Activated T-cell treated with anti-CD3 and anti-CD28 coated beads, Interleukin-2, amount 50 U/mL, for 24 hours (primary cell): ENCODE measurements at regions not wholly inside any gene's neighbourhood (a gene's known extent, or its start where the extent isn't known, plus 50 kb on each side); places are given as distances from the start of the nearest gene placed in this dataset.
"Not testable (repeated sequence)": the region's sequence is repeated elsewhere in the genome, so short reads cannot be mapped to it uniquely, and the experiment has no call there.

Source experiments
- DNase-seq: peaks from one replicate; pipeline ENCODE4 v3.0.0-alpha.2; 2020
- H3K27ac Mint-ChIP-seq: 2 replicates; pipeline ENCODE4 v1.8.0; 2020; ENCODE audit warnings: mild to moderate bottlenecking, mixed read lengths
- H3K27me3 Mint-ChIP-seq: 2 replicates; pipeline ENCODE4 v1.8.0; 2020; ENCODE audit warnings: mixed read lengths
- H3K36me3 Mint-ChIP-seq: 2 replicates; pipeline ENCODE4 v1.8.0; 2020; ENCODE audit warnings: low read depth, mixed read lengths
- H3K4me1 Mint-ChIP-seq: 2 replicates; pipeline ENCODE4 v1.8.0; 2020; ENCODE audit warnings: low read depth, mixed read lengths
- H3K4me3 Mint-ChIP-seq: 2 replicates; pipeline ENCODE4 v1.8.0; 2020; ENCODE audit warnings: mild to moderate bottlenecking, moderate library complexity, mixed read lengths
- H3K9me3 Mint-ChIP-seq: 2 replicates; pipeline ENCODE4 v1.8.0; 2020; ENCODE audit warnings: mixed read lengths

DNA sequence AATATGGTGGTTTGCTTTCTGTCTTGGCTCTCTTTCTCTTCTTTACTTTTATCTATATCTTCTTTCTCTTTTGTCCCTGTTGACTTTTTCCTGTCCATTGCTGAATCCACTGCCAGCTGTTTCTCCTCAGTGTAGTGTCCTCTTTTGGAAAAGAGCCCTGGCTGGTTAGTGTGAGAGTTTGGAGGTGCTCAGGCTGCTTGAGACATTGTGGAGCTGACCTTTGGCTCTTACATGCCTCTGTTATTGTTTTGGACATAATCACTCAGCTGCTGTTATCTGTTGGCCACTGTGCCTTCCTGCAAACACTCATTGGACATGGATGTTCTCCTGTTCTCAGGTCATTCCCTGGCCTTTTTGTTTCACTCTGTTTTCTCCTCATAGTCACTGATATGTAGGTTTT lies 295.4 kb upstream of the RIOK2 start:
- Mint-ChIP-seq H3K9me3 (no peaks in the 10 kb centered on the region), H3K27ac (no peak overlapping the region), H3K27me3 (no peaks in the 10 kb centered on the region), H3K4me3 (no peak overlapping the region), H3K36me3 (no peaks in the 10 kb centered on the region), H3K4me1 (no peaks in the 10 kb centered on the region)
- DNase-seq: no peak

DNA sequence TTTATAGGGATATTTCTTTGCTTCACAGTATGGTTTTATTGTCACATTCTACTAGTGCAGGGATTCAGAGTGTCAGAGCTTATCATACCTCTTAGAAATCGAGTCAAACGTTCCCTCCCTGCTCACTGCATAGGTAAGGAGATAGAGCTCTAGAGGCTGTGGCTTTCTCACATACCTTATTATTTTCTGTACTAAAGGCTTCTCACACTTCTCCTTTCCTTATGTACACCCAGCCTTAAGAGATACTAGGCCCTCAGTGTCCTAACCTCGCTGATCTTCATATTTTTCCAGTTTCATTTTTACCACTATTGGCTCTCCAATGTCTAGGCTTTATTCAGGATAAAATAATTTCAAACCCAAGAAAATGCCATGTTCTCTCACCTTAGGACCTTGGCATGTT lies 297.3 kb upstream of the RIOK2 start:
- no peak for DNase-seq
- Mint-ChIP-seq H3K4me1 (no peaks in the 10 kb centered on the region), H3K36me3 (no peaks in the 10 kb centered on the region), H3K9me3 (no peaks in the 10 kb centered on the region), H3K27ac (no peak overlapping the region), H3K27me3 (no peaks in the 10 kb centered on the region), H3K4me3 (no peak overlapping the region)

DNA sequence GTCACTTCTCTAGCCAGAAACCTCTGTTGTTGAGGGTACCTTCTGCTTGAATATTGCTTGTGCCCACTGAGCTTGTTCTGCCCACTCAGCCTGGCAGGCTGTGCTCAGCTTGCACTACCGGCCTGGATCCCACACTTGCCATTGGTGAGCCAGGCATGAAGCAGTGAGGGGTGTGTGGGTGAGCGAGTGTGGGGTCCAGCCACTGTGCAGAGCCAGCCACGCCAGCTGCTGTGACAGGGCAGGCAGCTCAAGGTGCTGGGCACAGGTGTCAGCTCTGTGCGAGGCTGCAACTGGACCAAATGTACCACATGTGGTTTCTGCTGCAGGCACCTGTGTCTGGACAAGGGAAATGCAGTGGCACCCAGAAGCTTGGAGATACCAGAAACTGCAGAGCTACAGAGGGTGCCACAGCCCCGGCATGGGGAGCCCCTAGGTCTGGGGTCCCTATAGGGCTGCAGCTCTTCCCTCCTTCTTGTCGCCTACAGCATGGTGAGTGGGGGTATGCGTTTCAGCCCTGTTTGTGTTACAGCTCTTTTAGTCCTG lies 305.1 kb upstream of the RIOK2 start:
- Mint-ChIP-seq H3K4me3 (no peak overlapping the region), H3K4me1 (no peaks in the 10 kb centered on the region), H3K27ac (no peak overlapping the region)

DNA sequence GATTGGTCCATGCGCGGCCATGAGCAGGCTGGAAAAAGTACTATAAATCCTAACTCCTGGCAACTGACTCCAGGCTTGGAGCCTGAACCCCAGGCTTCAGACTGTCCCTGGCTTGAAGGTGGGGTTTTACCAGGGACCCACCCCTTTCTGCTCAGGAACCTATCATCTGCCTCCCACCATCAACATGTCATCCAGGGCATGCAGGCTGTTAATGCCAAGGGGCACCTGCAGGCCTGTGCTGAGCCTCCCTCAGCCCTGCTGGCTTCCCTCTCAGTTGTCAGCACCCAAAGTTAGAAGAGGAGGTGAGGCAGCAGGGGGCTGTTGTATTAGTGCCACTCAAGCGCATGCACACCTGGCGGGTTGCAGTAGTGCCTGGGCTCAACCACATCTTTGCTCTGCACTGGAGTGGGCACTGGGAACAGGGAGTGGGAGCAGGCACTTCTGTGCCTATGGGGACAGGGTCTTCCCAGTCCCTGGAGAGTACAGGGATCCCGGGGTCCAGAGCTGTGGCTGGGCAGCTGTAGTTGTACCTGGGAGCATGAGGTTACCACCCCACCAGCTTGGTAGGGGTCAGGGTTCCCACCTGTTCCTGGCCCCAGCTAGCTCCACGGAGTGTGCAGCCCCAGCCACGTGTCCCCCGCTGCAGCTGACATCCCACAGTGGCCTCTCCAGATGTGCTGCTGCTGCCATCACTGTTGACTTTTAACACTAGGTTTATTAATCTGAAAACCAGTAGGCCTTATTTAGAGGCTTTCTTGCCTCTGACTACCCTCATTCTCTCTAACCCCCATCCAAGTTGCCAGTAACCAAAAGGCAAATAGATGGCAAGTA lies 306.2 kb upstream of the RIOK2 start:
- no peak for DNase-seq
- no peak overlapping the region for H3K27ac Mint-ChIP-seq
- H3K4me1 Mint-ChIP-seq: no peaks in the 10 kb centered on the region
- H3K27me3 Mint-ChIP-seq: peaks cover 2% of the 10 kb centered on the region
- no peaks in the 10 kb centered on the region for H3K9me3 Mint-ChIP-seq
- no peak overlapping the region for H3K4me3 Mint-ChIP-seq
- no peaks in the 10 kb centered on the region for H3K36me3 Mint-ChIP-seq

More for the DNA sequence above, 305.1 kb upstream of the RIOK2 start:
- Mint-ChIP-seq H3K27me3 (peaks cover 2% of the 10 kb centered on the region), H3K36me3 (no peaks in the 10 kb centered on the region), H3K9me3 (no peaks in the 10 kb centered on the region)
- DNase-seq: no peak

DNA sequence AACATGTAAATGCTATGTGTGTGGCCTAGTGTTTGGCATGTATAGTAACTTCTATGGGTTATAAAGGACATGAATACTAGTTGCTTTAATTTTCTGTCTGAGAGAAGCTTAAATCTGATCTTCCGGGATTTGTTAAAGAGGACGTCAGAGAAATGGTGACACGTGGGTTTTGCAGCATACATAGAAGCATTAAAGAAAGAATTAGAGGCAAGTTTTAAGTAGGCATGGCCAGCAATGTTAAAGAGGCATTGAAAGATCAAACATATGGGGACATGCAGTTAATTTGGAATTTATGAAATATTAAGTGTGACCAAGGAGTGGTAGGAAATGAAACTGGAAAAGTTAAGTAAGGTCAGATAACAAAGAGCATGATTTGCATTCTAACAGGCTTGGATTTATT lies 311.4 kb upstream of the RIOK2 start:
- Mint-ChIP-seq H3K36me3 (no peaks in the 10 kb centered on the region), H3K27ac (no peak overlapping the region), H3K4me3 (no peak overlapping the region), H3K9me3 (no peaks in the 10 kb centered on the region), H3K27me3 (no peaks in the 10 kb centered on the region), H3K4me1 (no peaks in the 10 kb centered on the region)
- DNase-seq: no peak

DNA sequence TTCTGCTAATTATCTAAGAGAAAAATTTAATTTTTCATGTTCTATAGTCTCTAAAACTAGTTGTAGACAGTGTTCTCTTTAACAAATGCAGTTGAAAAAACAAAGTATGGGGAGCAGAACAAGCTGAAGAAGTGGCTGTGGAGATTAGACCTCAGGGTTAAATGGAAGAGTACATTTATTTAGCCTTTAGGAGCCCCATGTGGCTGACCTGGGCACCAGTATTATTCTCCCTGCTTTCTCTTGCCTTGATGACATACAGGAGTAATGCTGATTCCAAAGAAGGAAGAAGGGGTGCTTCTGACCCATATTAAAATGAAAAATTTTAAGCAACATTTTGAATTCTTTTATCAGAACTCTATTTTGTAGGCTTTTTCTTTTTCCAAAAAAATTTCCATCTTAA lies 312.3 kb upstream of the RIOK2 start:
- DNase-seq: no peak
- no peak overlapping the region for H3K4me3 Mint-ChIP-seq
- H3K27ac Mint-ChIP-seq: no peak overlapping the region
- no peaks in the 10 kb centered on the region for H3K36me3 Mint-ChIP-seq
- H3K4me1 Mint-ChIP-seq: no peaks in the 10 kb centered on the region
- H3K27me3 Mint-ChIP-seq: no peaks in the 10 kb centered on the region
- no peaks in the 10 kb centered on the region for H3K9me3 Mint-ChIP-seq

DNA sequence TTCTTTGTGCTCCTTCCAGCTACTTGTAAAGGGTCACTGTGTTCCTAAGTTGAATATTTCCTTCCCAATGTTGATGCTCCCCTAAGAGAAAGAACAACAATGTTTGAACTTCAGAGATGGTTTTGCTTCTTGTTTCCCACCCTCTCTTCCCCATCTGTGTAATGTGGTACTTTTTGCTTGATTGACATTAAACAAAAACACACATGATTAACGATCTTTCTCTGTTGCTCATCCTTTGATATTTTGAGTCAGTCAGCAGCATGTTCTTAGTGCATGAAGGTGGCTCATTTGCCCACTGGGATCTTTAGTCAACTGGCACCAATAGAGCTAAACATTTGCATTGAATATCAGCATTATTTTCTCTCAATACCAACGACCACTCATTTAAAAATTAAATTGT lies 313.0 kb upstream of the RIOK2 start:
- no peak overlapping the region for H3K4me3 Mint-ChIP-seq
- H3K4me1 Mint-ChIP-seq: no peaks in the 10 kb centered on the region
- DNase-seq: no peak
- no peaks in the 10 kb centered on the region for H3K9me3 Mint-ChIP-seq
- no peaks in the 10 kb centered on the region for H3K36me3 Mint-ChIP-seq
- no peaks in the 10 kb centered on the region for H3K27me3 Mint-ChIP-seq
- H3K27ac Mint-ChIP-seq: no peak overlapping the region

DNA sequence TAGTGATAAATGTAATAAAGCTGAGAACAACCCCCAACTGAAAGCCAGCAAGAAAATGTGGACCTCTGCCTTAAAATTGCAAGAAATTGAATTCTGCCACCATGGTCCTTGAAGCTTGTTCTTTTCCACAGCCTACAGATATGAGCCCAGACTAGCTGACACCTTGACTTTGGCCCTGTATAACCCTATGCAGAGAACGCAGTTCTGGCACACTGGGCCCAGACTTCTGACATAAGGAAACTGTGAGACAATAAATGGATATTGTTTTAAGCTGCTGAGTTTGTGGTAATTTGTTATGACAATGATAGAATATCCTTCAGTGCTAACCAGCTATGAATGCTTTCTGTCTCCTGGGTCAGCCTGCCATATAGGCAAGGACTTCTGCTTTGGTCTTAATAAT lies 315.6 kb upstream of the RIOK2 start:
- no peaks in the 10 kb centered on the region for H3K9me3 Mint-ChIP-seq
- no peaks in the 10 kb centered on the region for H3K36me3 Mint-ChIP-seq
- H3K27ac Mint-ChIP-seq: no peak overlapping the region
- no peak for DNase-seq
- H3K4me1 Mint-ChIP-seq: no peaks in the 10 kb centered on the region
- H3K4me3 Mint-ChIP-seq: no peak overlapping the region
- no peaks in the 10 kb centered on the region for H3K27me3 Mint-ChIP-seq

DNA sequence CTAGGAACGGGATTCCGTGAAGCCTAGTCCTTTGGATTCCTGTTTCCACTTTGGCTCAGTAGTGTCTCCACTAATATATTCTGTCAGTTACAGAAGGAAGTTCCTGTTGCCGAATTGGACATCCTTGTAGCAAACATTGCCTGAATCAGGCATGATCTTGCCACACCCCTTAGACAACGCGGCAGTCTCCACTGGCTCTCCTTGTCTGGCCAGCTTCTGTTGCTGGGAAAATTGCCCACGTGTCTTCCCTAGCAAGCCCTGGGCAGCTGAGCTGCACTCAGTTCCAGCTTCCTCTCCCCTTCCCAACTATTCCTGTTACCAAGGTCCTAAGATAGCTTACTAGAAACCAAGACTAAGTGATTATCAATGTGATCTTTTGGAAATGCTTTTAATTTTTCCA lies 316.6 kb upstream of the RIOK2 start:
- no peak overlapping the region for H3K4me3 Mint-ChIP-seq
- DNase-seq: no peak
- H3K4me1 Mint-ChIP-seq: no peaks in the 10 kb centered on the region
- H3K27me3 Mint-ChIP-seq: no peaks in the 10 kb centered on the region
- no peaks in the 10 kb centered on the region for H3K36me3 Mint-ChIP-seq
- no peaks in the 10 kb centered on the region for H3K9me3 Mint-ChIP-seq
- no peak overlapping the region for H3K27ac Mint-ChIP-seq

DNA sequence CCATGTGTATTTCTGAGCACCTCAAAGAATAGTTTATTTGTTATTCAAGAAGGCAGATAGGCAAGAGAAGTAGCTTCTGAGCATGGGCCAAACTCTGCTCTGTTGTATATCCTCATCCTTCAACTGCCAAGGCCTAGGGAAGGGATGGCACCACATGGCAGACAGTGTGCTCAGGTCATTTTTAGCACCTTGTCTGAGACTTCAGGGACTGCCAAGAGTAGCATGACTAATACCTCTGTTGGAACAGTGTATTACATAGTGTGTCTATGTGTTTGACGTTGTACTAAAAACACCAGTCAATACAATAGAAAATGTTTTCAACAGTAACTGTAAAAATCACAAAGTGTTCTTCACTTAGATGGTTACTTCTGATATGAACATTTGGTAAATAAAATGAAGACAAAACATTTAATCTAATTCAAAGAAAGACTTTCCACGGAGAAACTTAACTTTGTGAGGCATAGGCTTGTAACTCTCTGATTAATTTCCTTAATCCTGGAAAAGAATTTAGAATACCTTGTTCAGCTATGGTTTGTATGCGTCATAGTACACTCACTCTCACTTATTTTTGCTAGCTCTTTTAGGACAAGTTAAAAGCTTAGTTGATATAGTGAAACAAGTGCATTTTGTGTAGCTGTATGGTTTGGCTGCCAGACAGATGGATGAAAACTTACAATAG lies 318.4 kb upstream of the RIOK2 start:
- Mint-ChIP-seq H3K4me3 (no peak overlapping the region), H3K4me1 (no peaks in the 10 kb centered on the region)

DNA sequence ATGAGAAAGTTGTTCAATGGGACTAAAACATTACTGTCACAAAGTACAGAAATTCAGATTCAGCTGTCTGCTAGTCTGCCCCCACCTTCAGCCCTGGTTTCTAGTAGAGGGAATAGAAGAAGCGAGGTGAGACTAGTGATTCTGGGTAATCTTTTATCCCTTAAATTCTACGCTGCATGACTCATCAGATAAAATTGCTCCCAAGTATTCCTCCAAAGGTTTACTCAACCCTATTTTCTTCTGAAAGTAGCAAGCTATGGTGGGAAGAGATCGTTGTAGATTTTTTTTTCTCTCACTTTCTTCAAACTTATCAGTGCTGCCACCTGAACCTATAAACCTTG lies 318.9 kb upstream of the RIOK2 start:
- no peak for DNase-seq
- Mint-ChIP-seq H3K36me3 (no peaks in the 10 kb centered on the region), H3K9me3 (no peaks in the 10 kb centered on the region), H3K27me3 (no peaks in the 10 kb centered on the region), H3K27ac (no peak overlapping the region), H3K4me3 (no peak overlapping the region), H3K4me1 (no peaks in the 10 kb centered on the region)

More for the DNA sequence above, 318.4 kb upstream of the RIOK2 start:
- H3K36me3 Mint-ChIP-seq: no peaks in the 10 kb centered on the region
- no peak for DNase-seq
- no peaks in the 10 kb centered on the region for H3K9me3 Mint-ChIP-seq
- no peaks in the 10 kb centered on the region for H3K27me3 Mint-ChIP-seq
- H3K27ac Mint-ChIP-seq: no peak overlapping the region

DNA sequence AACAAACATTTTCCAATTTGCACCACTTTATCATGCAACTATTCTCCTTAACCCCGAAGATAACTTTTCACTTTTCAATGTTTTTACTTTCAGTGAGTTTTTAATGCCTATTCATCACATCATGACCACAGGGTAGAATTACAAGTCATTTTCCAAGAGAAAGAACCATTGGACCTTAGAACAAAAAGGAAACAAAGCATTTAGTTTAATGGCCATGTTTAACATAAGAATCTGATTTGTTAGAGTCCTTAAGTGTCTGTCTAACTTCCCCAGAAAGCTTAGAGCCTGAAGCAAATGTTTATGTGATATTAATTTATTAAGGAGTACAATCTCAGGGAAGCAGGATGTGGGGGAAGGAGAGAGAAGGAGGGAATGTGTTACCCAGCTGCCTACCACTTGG lies 325.8 kb upstream of the RIOK2 start:
- H3K36me3 Mint-ChIP-seq: no peaks in the 10 kb centered on the region
- H3K27ac Mint-ChIP-seq: no peak overlapping the region
- H3K9me3 Mint-ChIP-seq: no peaks in the 10 kb centered on the region
- H3K4me3 Mint-ChIP-seq: no peak overlapping the region
- no peaks in the 10 kb centered on the region for H3K27me3 Mint-ChIP-seq
- DNase-seq: no peak
- no peaks in the 10 kb centered on the region for H3K4me1 Mint-ChIP-seq

DNA sequence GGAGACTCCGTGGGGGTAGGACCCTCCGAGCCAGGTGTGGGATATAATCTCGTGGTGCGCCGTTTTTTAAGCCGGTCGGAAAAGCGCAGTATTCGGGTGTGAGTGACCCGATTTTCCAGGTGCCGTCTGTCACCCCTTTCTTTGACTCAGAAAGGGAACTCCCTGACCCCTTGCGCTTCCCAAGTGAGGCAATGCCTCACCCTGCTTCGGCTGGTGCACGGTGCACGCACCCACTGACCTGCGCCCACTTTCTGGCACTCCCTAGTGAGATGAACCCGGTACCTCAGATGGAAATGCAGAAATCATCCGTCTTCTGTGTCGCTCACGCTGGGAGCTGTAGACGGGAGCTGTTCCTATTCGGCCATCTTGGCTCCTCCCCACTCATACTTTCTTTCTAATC lies 336.5 kb upstream of the RIOK2 start:
- H3K4me1 Mint-ChIP-seq, H3K27me3 Mint-ChIP-seq, DNase-seq, H3K4me3 Mint-ChIP-seq, H3K36me3 Mint-ChIP-seq, H3K9me3 Mint-ChIP-seq, H3K27ac Mint-ChIP-seq: not testable (repeated sequence)

DNA sequence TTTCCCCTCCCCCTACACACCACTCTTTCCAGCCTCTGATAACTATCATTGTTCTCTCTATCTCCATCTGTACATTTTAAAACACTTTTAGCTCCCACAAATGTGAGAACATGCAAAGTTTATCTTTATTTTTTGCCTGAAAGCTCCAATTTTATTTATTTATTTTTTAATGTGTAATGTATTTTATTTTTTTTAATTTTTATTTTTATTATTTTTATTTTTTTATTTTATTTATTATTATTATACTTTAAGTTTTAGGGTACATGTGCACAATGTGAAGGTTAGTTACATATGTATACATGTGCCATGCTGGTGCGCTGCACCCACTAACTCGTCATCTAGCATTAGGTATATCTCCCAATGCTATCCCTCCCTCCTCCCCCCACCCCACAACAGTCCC lies 340.3 kb upstream of the RIOK2 start:
- H3K4me3 Mint-ChIP-seq, H3K9me3 Mint-ChIP-seq, DNase-seq, H3K4me1 Mint-ChIP-seq, H3K36me3 Mint-ChIP-seq, H3K27ac Mint-ChIP-seq, H3K27me3 Mint-ChIP-seq: not testable (repeated sequence)

DNA sequence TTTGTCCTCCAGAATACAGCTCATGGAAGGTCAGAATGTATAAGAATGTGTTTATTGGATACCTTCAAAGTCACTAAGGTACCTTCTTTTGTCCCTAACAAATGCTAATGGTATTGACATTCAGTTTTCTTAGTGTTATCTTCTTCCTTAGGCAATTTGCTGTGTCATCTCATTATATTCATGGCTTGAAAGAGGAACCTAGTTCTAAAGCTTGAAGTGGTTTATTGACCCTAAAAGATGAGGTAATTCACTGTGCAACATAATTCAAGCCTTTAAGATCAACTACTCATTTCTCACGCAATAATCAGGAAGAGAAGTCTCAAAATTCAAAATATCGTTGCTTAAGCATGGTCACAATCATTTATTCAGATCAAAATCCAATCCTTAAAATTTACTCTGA lies 342.7 kb upstream of the RIOK2 start:
- no peaks in the 10 kb centered on the region for H3K27me3 Mint-ChIP-seq
- no peaks in the 10 kb centered on the region for H3K4me1 Mint-ChIP-seq
- DNase-seq: no peak
- peaks cover 3% of the 10 kb centered on the region for H3K9me3 Mint-ChIP-seq
- H3K4me3 Mint-ChIP-seq: no peak overlapping the region
- no peaks in the 10 kb centered on the region for H3K36me3 Mint-ChIP-seq
- no peak overlapping the region for H3K27ac Mint-ChIP-seq
